ENCODE measurements at regions not wholly inside any gene's neighbourhood (a gene's known extent, or its start where the extent isn't known, plus 50 kb on each side); places are given as distances from the start of the nearest gene placed in this dataset.

- no peak for TF ChIP-seq CTCF (IDR thresholded peaks at IDR 0.05)
- TF ChIP-seq ZFX (IDR thresholded peaks at IDR 0.05; ENCODE audit: borderline replicate concordance): no peak
These were observed 296.0 kb downstream of the HLX start for GRCh38 chr1:221175249-221175648.
